ENCODE measurements at regions not wholly inside any gene's neighbourhood (a gene's known extent, or its start where the extent isn't known, plus 50 kb on each side); places are given as distances from the start of the nearest gene placed in this dataset.

- no peak for TF ChIP-seq EZH2 (IDR thresholded peaks at IDR 0.05; ENCODE audit: low read length)
- TF ChIP-seq, protein P1, sequence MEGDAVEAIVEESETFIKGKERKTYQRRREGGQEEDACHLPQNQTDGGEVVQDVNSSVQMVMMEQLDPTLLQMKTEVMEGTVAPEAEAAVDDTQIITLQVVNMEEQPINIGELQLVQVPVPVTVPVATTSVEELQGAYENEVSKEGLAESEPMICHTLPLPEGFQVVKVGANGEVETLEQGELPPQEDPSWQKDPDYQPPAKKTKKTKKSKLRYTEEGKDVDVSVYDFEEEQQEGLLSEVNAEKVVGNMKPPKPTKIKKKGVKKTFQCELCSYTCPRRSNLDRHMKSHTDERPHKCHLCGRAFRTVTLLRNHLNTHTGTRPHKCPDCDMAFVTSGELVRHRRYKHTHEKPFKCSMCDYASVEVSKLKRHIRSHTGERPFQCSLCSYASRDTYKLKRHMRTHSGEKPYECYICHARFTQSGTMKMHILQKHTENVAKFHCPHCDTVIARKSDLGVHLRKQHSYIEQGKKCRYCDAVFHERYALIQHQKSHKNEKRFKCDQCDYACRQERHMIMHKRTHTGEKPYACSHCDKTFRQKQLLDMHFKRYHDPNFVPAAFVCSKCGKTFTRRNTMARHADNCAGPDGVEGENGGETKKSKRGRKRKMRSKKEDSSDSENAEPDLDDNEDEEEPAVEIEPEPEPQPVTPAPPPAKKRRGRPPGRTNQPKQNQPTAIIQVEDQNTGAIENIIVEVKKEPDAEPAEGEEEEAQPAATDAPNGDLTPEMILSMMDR (optimal IDR thresholded peaks at IDR 0.05 in 1 of 3, IDR thresholded peaks at IDR 0.05 in 1 of 3, conservative IDR thresholded peaks at IDR 0.05 in 1 of 3; ENCODE audit: extremely low read depth in 1 of 3, insufficient read depth in 2 of 3, low read length in 3 of 3), result no peak
- Histone ChIP-seq H3K4me2 (ENCODE audit: control insufficient read depth, extremely low read depth, insufficient read depth, low read depth, low read length) (no peak overlapping the region), H3K4me1 (ENCODE audit: control insufficient read depth, extremely low read depth, insufficient read depth, low read length) (no peaks in the 10 kb centered on the region), H3K36me3 (ENCODE audit: control insufficient read depth in 2 of 2, extremely low read depth in 1 of 2, insufficient read depth in 2 of 2, low read length in 2 of 2) (no peaks in the 10 kb centered on the region), H3K9me3 (ENCODE audit: control insufficient read depth, low read depth, low read length) (no peaks in the 10 kb centered on the region), H3K9ac (ENCODE audit: control insufficient read depth, extremely low read depth, insufficient read depth, low read length) (no peak overlapping the region), H3K27me3 (ENCODE audit: control insufficient read depth, extremely low read depth, insufficient read depth, low read length) (no peaks in the 10 kb centered on the region), H2AFZ (ENCODE audit: control insufficient read depth, low read length) (no peak overlapping the region), H3K4me3 (ENCODE audit: control insufficient read depth in 2 of 3, extremely low read depth in 1 of 3, insufficient read depth in 2 of 3, low read depth in 1 of 3, low read length in 3 of 3) (no peak overlapping the region), H4K20me1 (ENCODE audit: control insufficient read depth, extremely low read depth, insufficient read depth, low read length) (no peaks in the 10 kb centered on the region), H3K79me2 (ENCODE audit: control insufficient read depth, insufficient read depth, low read length) (no peaks in the 10 kb centered on the region), H3K27ac (ENCODE audit: control insufficient read depth, insufficient read depth, low read length) (no peak overlapping the region), H3K9me1 (ENCODE audit: control insufficient read depth, extremely low read depth, insufficient read depth, low read length) (no peaks in the 10 kb centered on the region)
- DNase-seq (ENCODE audit: low read depth, low spot score), result no peak
- FAIRE-seq, result no peak
- dilution Hi-C loops (cut with MboI; ENCODE audit: extremely low pct_ligation_motif_present, low sequenced_read_pairs), result no loop called here
Observed at GRCh38 chr4:81590596-81590995, 118.9 kb upstream of the RASGEF1B start.

DNA sequence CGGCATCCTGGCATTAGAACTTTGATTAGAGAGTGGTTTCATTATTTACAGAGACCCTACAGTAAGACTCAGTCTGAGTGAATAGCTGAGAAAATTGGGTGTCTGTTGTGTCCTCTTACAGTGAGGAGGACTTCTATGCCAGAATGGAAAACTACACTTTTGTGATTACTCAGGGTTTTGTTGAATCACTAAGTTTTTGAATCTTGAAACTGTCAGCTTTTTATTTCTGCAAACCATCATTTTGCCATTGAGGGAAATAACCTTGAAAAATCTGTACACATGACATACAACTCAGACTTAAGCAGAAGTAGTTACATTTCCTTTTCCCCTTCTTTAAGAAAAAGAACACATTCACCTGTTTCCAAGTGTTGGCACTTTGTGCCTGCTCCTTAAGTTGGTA lies 117.6 kb upstream of the RASGEF1B start:
- H4K20me1 ChIP-seq (ENCODE audit: control insufficient read depth, extremely low read depth, insufficient read depth, low read length), result no peaks in the 10 kb centered on the region
- DNase-seq (ENCODE audit: low read depth, low spot score), result no peak
- TF ChIP-seq, protein P1 (optimal IDR thresholded peaks at IDR 0.05 in 1 of 3, IDR thresholded peaks at IDR 0.05 in 1 of 3, conservative IDR thresholded peaks at IDR 0.05 in 1 of 3; ENCODE audit: extremely low read depth in 1 of 3, insufficient read depth in 2 of 3, low read length in 3 of 3), result no peak
- TF ChIP-seq EZH2 (IDR thresholded peaks at IDR 0.05; ENCODE audit: low read length), result no peak

More for the DNA sequence above, 117.6 kb upstream of the RASGEF1B start:
- FAIRE-seq, result no peak
- Histone ChIP-seq H3K4me1 (ENCODE audit: control insufficient read depth, extremely low read depth, insufficient read depth, low read length) (no peaks in the 10 kb centered on the region), H3K4me2 (ENCODE audit: control insufficient read depth, extremely low read depth, insufficient read depth, low read depth, low read length) (no peak overlapping the region), H3K27me3 (ENCODE audit: control insufficient read depth, extremely low read depth, insufficient read depth, low read length) (no peaks in the 10 kb centered on the region), H3K4me3 (ENCODE audit: control insufficient read depth in 2 of 3, extremely low read depth in 1 of 3, insufficient read depth in 2 of 3, low read depth in 1 of 3, low read length in 3 of 3) (no peak overlapping the region), H3K27ac (ENCODE audit: control insufficient read depth, insufficient read depth, low read length) (no peak overlapping the region), H3K9me1 (ENCODE audit: control insufficient read depth, extremely low read depth, insufficient read depth, low read length) (no peaks in the 10 kb centered on the region), H3K9ac (ENCODE audit: control insufficient read depth, extremely low read depth, insufficient read depth, low read length) (no peak overlapping the region), H3K9me3 (ENCODE audit: control insufficient read depth, low read depth, low read length) (no peaks in the 10 kb centered on the region), H2AFZ (ENCODE audit: control insufficient read depth, low read length) (no peak overlapping the region), H3K79me2 (ENCODE audit: control insufficient read depth, insufficient read depth, low read length) (no peaks in the 10 kb centered on the region), H3K36me3 (ENCODE audit: control insufficient read depth in 2 of 2, extremely low read depth in 1 of 2, insufficient read depth in 2 of 2, low read length in 2 of 2) (no peaks in the 10 kb centered on the region)
- dilution Hi-C loops (cut with MboI; ENCODE audit: extremely low pct_ligation_motif_present, low sequenced_read_pairs), result no loop called here

Data from keratinocyte (primary cell).